Astrocyte of the cerebellum (primary cell): ENCODE measurements at regions not wholly inside any gene's neighbourhood (a gene's known extent, or its start where the extent isn't known, plus 50 kb on each side); places are given as distances from the start of the nearest gene placed in this dataset.

Experiments
- DNase-seq: peaks from one replicate; pipeline ENCODE4 v3.0.0-alpha.2; 2011; ENCODE audit warnings: low read depth
- H3K4me3 ChIP-seq: 2 replicates; pipeline ENCODE4 v1.5.1; 2011; ENCODE audit warnings: mild to moderate bottlenecking, low read depth, low read length, moderate library complexity
- in situ Hi-C: cut with HindIII; loops from 2 replicates; pipeline ENCODE4 v1.10.0; 2017; ENCODE audit warnings: low sequenced_read_pairs
- TF ChIP-seq, protein P1 (sequence below): IDR thresholded peaks from 2 replicates; pipeline ENCODE4 v1.5.1; 2012; ENCODE audit warnings: low read length, low read depth, moderate library complexity, mild to moderate bottlenecking; ENCODE audit errors: missing control alignments

DNA sequence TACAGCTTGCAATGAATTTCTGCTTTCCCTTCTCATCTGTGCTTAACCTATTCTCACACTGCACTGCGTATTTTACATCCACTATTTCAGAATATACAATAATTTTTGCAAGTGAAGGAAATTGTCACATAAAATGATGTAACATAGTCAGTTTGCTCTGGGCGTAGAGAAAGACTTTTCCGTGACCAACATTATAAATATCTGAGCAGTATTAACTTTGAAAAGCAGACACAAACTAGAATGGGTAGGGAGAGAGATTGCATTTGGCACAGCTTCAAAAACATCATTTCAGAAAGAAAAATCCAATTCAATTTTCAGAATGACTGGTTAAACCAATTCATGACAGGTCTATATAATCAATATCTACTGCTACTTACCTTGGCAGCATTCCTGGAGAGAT lies 352.5 kb upstream of the MIR17HG start:
- DNase-seq = no peak
- no peak overlapping the region for H3K4me3 ChIP-seq
- TF ChIP-seq, protein P1, sequence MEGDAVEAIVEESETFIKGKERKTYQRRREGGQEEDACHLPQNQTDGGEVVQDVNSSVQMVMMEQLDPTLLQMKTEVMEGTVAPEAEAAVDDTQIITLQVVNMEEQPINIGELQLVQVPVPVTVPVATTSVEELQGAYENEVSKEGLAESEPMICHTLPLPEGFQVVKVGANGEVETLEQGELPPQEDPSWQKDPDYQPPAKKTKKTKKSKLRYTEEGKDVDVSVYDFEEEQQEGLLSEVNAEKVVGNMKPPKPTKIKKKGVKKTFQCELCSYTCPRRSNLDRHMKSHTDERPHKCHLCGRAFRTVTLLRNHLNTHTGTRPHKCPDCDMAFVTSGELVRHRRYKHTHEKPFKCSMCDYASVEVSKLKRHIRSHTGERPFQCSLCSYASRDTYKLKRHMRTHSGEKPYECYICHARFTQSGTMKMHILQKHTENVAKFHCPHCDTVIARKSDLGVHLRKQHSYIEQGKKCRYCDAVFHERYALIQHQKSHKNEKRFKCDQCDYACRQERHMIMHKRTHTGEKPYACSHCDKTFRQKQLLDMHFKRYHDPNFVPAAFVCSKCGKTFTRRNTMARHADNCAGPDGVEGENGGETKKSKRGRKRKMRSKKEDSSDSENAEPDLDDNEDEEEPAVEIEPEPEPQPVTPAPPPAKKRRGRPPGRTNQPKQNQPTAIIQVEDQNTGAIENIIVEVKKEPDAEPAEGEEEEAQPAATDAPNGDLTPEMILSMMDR = no peak
- in situ Hi-C loops = no loop called here

DNA sequence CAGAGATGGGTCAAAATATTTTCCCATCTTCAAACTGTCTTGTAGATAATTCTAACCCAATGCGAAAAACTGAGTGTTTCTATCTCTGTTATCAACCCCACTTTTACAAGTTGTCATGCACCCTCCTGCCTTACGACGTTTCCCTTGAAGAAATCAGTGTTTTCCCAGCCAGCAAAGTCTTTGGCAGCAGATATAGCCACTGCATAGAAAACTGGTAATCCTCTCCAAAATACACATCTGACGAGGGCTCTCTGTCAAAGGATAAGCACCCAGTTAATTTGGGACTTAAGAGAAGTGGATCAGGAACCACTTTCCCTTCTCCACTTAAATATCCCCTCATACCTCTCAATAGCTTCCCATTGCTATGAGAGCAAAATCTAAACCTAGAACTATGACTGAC lies 351.9 kb upstream of the MIR17HG start:
- no peak for DNase-seq
- H3K4me3 ChIP-seq = no peak overlapping the region
- in situ Hi-C loops = no loop called here
- TF ChIP-seq, protein P1 = no peak

DNA sequence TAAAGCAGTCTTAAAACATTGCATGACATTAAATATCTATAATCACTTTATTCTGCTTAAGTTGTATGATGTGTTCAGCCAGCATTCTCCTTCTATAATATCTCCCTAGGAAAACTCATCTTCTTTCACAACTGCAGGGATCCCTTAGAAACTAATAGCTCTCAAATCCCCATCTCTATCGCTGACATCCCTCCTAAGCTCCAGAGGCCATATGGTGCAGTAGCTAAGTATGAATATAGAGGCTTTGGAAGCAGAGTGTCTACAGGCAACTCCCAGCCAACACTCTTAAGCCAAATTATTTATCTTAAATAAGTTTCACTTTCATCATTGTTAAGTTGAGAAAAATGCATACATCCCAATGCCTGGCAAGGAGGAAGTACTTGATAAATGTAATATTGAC lies 349.5 kb upstream of the MIR17HG start:
- no peak for DNase-seq
- in situ Hi-C loops = no loop called here
- H3K4me3 ChIP-seq = no peak overlapping the region
- TF ChIP-seq, protein P1 = no peak

DNA sequence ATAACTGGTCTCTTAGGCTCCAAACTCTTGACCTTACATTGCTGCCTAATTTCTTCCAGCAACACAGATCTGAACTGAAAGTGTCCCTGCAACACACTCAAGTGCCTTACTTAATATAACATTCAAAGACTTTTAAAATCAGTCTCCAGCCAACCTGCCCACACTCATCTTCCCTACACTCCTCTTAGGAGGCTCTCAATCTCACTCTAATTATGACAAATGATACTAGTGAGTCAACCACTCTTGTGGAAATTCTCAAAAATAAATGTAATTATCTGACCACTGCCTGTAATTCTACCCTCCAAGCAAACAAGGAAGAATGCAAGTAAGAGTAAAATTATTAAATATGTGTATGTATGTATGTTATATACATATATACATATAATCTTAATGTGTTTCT lies 348.1 kb upstream of the MIR17HG start:
- no peak for DNase-seq
- in situ Hi-C loops = no loop called here
- H3K4me3 ChIP-seq = no peak overlapping the region
- TF ChIP-seq, protein P1 = no peak

DNA sequence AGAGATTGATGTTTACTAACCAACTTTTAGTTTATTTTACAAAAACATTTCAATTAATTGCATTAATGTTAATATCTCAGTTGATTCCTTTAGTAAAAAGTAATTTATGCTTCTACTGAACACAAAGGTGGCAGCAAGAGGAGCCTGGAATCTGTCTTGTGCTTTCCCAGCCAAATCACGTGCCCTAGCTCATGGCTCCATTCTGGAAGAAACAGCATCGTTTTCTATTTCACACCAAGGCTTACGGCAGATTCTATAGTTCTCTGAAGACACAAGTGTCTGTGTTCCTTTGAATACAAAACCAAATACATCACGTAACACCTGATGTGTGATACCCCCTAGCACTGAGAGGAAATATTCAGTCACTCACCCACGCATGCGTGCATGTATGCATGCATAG lies 346.1 kb upstream of the MIR17HG start:
- H3K4me3 ChIP-seq = no peak overlapping the region
- TF ChIP-seq, protein P1 = no peak
- in situ Hi-C loops = no loop called here
- DNase-seq = no peak

DNA sequence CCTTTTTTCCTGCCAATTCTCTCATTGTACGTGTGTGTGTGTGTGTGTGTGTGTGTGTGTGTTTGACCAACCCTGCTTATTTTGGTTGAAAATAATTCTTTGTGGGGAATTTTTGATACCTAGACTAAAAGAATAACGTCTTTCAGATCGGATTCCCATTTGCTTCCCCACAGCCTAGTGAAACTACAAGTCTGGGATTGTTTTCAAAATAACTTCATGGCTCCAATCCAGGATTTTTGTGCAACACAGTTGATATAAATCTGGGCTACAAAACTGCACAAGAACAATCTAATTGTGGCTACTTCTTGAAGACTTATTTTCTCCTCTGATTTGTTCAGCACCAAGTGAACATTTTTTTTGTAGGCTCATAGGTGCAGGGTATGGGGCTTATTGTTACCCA lies 332.8 kb upstream of the MIR17HG start:
- no peak overlapping the region for H3K4me3 ChIP-seq
- TF ChIP-seq, protein P1 = no peak
- in situ Hi-C loops = no loop called here
- DNase-seq = no peak
